ENCODE measurements at regions not wholly inside any gene's neighbourhood (a gene's known extent, or its start where the extent isn't known, plus 50 kb on each side); places are given as distances from the start of the nearest gene placed in this dataset.

DNA sequence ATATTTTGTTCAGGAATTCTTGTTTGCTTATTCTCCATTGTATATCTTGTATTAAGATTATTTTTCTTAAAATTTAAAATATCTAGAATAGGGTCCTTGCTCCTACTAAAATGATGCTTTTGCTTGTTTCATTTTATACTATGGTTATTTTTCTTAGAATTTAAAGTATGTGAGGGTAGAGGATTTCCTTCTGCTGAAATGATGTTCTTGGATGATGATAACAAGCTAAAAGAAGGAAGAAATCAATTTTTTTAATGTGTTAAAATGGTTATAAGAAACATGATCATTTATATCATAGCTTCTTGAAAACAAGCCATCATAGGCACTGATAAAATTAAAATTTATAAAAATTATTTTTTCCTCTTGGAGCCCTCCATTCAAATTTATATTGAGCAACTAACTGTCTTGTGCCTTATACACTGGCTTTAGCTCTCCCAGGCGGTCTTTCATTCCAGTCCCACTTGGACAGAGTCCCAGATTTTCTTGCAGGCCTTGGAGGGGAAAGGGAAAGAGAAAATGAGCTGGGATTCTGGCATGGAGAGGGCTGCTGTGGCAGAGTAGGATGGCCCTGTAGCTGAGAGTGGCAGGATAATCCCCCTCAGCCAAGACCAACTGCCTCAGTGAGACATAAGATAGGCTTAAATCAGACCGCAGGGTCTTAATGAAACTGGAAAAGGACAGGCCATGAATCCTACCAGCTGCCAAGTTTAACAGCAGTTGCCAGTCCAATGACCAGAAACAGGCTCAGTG, 60.2 kb downstream of the DNAJB9 start:
- H3K4me3 Mint-ChIP-seq, result no peak overlapping the region
- H3K27me3 ChIP-seq (ENCODE audit: control insufficient read depth in 2 of 2, insufficient read depth in 2 of 2, low read length in 2 of 2), result no peaks in the 10 kb centered on the region
- no peak overlapping the region for H3K27ac ChIP-seq (ENCODE audit: low read depth in 1 of 2, low read length in 2 of 2)
- no peaks in the 10 kb centered on the region for H3K36me3 Mint-ChIP-seq
- TF ChIP-seq, protein P1, sequence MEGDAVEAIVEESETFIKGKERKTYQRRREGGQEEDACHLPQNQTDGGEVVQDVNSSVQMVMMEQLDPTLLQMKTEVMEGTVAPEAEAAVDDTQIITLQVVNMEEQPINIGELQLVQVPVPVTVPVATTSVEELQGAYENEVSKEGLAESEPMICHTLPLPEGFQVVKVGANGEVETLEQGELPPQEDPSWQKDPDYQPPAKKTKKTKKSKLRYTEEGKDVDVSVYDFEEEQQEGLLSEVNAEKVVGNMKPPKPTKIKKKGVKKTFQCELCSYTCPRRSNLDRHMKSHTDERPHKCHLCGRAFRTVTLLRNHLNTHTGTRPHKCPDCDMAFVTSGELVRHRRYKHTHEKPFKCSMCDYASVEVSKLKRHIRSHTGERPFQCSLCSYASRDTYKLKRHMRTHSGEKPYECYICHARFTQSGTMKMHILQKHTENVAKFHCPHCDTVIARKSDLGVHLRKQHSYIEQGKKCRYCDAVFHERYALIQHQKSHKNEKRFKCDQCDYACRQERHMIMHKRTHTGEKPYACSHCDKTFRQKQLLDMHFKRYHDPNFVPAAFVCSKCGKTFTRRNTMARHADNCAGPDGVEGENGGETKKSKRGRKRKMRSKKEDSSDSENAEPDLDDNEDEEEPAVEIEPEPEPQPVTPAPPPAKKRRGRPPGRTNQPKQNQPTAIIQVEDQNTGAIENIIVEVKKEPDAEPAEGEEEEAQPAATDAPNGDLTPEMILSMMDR (IDR thresholded peaks at IDR 0.05), result no peak
- H3K9ac ChIP-seq (ENCODE audit: insufficient read depth, low read length, poor library complexity, severe bottlenecking), result no peak overlapping the region
- H3K4me1 Mint-ChIP-seq, result no peaks in the 10 kb centered on the region
- peaks cover 0 to 10% (median 0%) of the 10 kb centered on the region in 7 donors for H3K9me3 Mint-ChIP-seq
- 100% methylated on average over 1 of the region's 2 CpGs for WGBS (ENCODE audit: insufficient coverage)
- no peaks in the 10 kb centered on the region for H3K4me1 ChIP-seq (ENCODE audit: control insufficient read depth in 1 of 2, insufficient read depth in 2 of 2, low read length in 2 of 2)
- DNase-seq, result no peak
- intact Hi-C loops (cut with micrococcal nuclease), result no loop called here
- no peaks in the 10 kb centered on the region for H4K20me1 ChIP-seq (ENCODE audit: insufficient read depth, low read length)
- H3K79me2 ChIP-seq (ENCODE audit: insufficient read depth, low read length), result no peaks in the 10 kb centered on the region
- H3K9me3 ChIP-seq (replicated peaks in 1 of 2; ENCODE audit: control insufficient read depth in 1 of 2, insufficient read depth in 1 of 2, low read length in 2 of 2), result no peaks in the 10 kb centered on the region
- no peak overlapping the region for H3K27ac Mint-ChIP-seq
- H2AFZ ChIP-seq (ENCODE audit: insufficient read depth, low read depth, low read length, poor library complexity, severe bottlenecking), result no peak overlapping the region
- H3K4me3 ChIP-seq (replicated peaks in 1 of 3; ENCODE audit: low read depth in 2 of 3, low read length in 3 of 3), result no peak overlapping the region
- peaks cover 0 to 2% (median 0%) of the 10 kb centered on the region in 3 donors for H3K27me3 Mint-ChIP-seq (ENCODE audit: low read depth in 3 of 3)
- H3K36me3 ChIP-seq (replicated peaks in 1 of 2; ENCODE audit: control insufficient read depth in 1 of 2, insufficient read depth in 2 of 2, low read length in 2 of 2), result no peaks in the 10 kb centered on the region
- no peak overlapping the region for H3K4me2 ChIP-seq (replicated peaks; ENCODE audit: extremely low read depth, low read length, poor library complexity, severe bottlenecking)

DNA sequence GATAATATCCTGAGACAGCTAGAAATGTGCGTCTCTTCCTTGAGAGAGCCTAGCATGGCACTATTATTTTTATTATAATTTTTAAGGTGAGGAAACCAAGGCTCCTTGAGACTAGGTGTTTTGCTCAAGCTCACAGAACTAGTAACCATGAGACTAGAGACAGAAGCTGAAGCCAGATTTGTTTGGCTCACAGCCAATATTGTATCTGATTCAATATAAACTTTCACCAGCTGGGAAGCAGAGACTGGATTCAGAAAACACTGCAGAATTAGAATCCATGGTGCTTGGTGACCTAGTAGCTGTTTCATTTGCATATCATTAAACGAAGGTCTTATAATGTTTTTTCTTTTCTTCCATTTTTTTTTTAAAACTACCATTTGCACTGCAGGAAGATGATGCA, 64.4 kb downstream of the DNAJB9 start:
- Mint-ChIP-seq H3K36me3 (no peaks in the 10 kb centered on the region), H3K27ac (no peak overlapping the region), H3K4me1 (no peaks in the 10 kb centered on the region), H3K4me3 (no peak overlapping the region), H3K27me3 (ENCODE audit: low read depth in 3 of 3) (no peaks in the 10 kb centered on the region), H3K9me3 (peaks cover 0 to 6% (median 0%) of the 10 kb centered on the region in 7 donors)
- TF ChIP-seq, protein P1 (IDR thresholded peaks at IDR 0.05), result no peak
- no peak overlapping the region for H2AFZ ChIP-seq (ENCODE audit: insufficient read depth, low read depth, low read length, poor library complexity, severe bottlenecking)
- no peak overlapping the region for H3K4me3 ChIP-seq (replicated peaks in 1 of 3; ENCODE audit: low read depth in 2 of 3, low read length in 3 of 3)
- no peak overlapping the region for H3K27ac ChIP-seq (ENCODE audit: low read depth in 1 of 2, low read length in 2 of 2)
- no peak overlapping the region for H3K9ac ChIP-seq (ENCODE audit: insufficient read depth, low read length, poor library complexity, severe bottlenecking)
- no peaks in the 10 kb centered on the region for H3K27me3 ChIP-seq (ENCODE audit: control insufficient read depth in 2 of 2, insufficient read depth in 2 of 2, low read length in 2 of 2)
- intact Hi-C loops (cut with micrococcal nuclease), result no loop called here
- H3K4me2 ChIP-seq (replicated peaks; ENCODE audit: extremely low read depth, low read length, poor library complexity, severe bottlenecking), result no peak overlapping the region
- no peak for DNase-seq
- no CpG with 5 or more reads among the region's 2 CpGs for WGBS (ENCODE audit: insufficient coverage)
- H3K79me2 ChIP-seq (ENCODE audit: insufficient read depth, low read length), result no peaks in the 10 kb centered on the region
- H4K20me1 ChIP-seq (ENCODE audit: insufficient read depth, low read length), result no peaks in the 10 kb centered on the region
- no peaks in the 10 kb centered on the region for H3K9me3 ChIP-seq (replicated peaks in 1 of 2; ENCODE audit: control insufficient read depth in 1 of 2, insufficient read depth in 1 of 2, low read length in 2 of 2)
- no peaks in the 10 kb centered on the region for H3K36me3 ChIP-seq (replicated peaks in 1 of 2; ENCODE audit: control insufficient read depth in 1 of 2, insufficient read depth in 2 of 2, low read length in 2 of 2)
- no peaks in the 10 kb centered on the region for H3K4me1 ChIP-seq (ENCODE audit: control insufficient read depth in 1 of 2, insufficient read depth in 2 of 2, low read length in 2 of 2)
